Mesothelial cell of epicardium (in vitro differentiated cells): ENCODE measurements at regions not wholly inside any gene's neighbourhood (a gene's known extent, or its start where the extent isn't known, plus 50 kb on each side); places are given as distances from the start of the nearest gene placed in this dataset.

Experiments
- DNase-seq, 2 experiments: peaks; one replicate each; pipeline ENCODE4 v3.0.0; 2021; ENCODE audit warnings: low spot score in 2 of 2; ENCODE audit not compliant: unreplicated experiment in 2 of 2
- H3K27ac Mint-ChIP-seq: 2 replicates; pipeline ENCODE4 v1.8.0; 2021; ENCODE audit warnings: mixed read lengths
- H3K27me3 Mint-ChIP-seq: 2 replicates; pipeline ENCODE4 v1.8.0; 2021; ENCODE audit warnings: low read depth, mixed read lengths
- H3K36me3 Mint-ChIP-seq: 2 replicates; pipeline ENCODE4 v1.8.0; 2021; ENCODE audit warnings: mixed read lengths
- H3K4me1 Mint-ChIP-seq: 2 replicates; pipeline ENCODE4 v1.8.0; 2021; ENCODE audit warnings: mixed read lengths
- H3K4me3 Mint-ChIP-seq: 2 replicates; pipeline ENCODE4 v1.8.0; 2021; ENCODE audit warnings: mild to moderate bottlenecking, moderate library complexity, mixed read lengths
- H3K9me3 Mint-ChIP-seq: 2 replicates; pipeline ENCODE4 v1.8.0; 2021; ENCODE audit warnings: mixed read lengths
- CTCF ChIP-seq: fragments of 200-600 bp; sonication (generic); IDR thresholded peaks from one replicate; pipeline ENCODE4 v1.5.0; 2021; ENCODE audit warnings: antibody characterized with exemption; ENCODE audit not compliant: unreplicated experiment

- H3K27ac Mint-ChIP-seq, result no peak overlapping the region
- H3K4me1 Mint-ChIP-seq, result no peaks in the 10 kb centered on the region
- no peak for DNase-seq
- H3K9me3 Mint-ChIP-seq, result peaks cover 29% of the 10 kb centered on the region
- TF ChIP-seq CTCF, result no peak
- no peak overlapping the region for H3K4me3 Mint-ChIP-seq
- H3K36me3 Mint-ChIP-seq, result no peaks in the 10 kb centered on the region
- no peaks in the 10 kb centered on the region for H3K27me3 Mint-ChIP-seq
Measured at GRCh38 chr3:80141557-80141956, 373.8 kb upstream of the ROBO1 start.

DNA sequence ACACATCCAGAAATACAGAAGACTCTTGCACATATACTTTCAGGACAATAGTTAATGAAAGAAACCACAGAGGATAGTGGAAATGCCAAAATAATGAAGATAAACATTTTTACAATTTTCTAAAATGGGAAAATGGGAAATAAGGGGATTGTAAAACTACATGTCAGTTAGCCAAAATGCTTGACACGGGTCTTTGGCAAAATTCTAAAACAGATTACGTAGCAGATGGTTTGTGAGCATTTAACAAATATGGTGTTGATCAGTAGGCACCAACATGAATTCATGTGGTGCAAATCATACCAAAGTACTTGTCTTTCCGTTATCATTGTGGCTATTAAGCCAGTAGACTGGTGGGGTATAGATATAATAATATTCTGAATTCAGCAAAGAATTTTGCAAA is 348.5 kb upstream of the ROBO1 start:
- Mint-ChIP-seq H3K27ac (no peak overlapping the region), H3K36me3 (no peaks in the 10 kb centered on the region), H3K27me3 (no peaks in the 10 kb centered on the region), H3K4me3 (no peak overlapping the region), H3K9me3 (no peaks in the 10 kb centered on the region), H3K4me1 (no peaks in the 10 kb centered on the region)
- DNase-seq, result no peak
- no peak for TF ChIP-seq CTCF

GRCh38 chr3:80114694-80115093 is 346.9 kb upstream of the ROBO1 start:
- TF ChIP-seq CTCF, result no peak
- Mint-ChIP-seq H3K9me3 (no peaks in the 10 kb centered on the region), H3K27me3 (no peaks in the 10 kb centered on the region), H3K36me3 (no peaks in the 10 kb centered on the region), H3K4me1 (no peaks in the 10 kb centered on the region), H3K4me3 (no peak overlapping the region), H3K27ac (no peak overlapping the region)
- DNase-seq, result no peak

- Mint-ChIP-seq H3K27me3 (no peaks in the 10 kb centered on the region), H3K9me3 (no peaks in the 10 kb centered on the region)
Measured at GRCh38 chr3:80113331-80113730, 345.5 kb upstream of the ROBO1 start.

DNA sequence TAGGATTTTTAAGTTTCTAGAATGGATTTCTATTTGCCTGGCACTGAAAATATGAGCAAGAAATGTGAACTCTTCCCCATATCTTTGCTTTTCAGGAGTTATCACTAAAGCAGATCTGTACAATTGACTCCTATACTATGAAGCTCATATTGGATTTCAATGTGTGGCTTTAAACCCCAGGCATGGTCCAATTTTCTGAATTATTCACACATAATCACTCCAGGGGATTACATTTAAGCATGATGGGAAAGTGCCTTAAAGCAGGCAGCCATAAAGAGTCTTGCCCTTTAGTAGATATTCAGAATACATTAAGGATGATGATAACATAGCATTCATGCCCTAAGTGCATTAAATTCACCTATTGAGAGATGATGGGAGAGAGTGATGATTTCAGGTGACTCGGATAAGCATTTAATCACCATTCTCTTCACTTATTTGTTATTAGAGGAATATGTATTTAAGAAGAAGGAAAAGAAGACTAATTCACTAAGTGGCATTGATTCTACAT is 331.8 kb upstream of the ROBO1 start:
- TF ChIP-seq CTCF, result no peak
- Mint-ChIP-seq H3K4me3 (no peak overlapping the region), H3K4me1 (no peaks in the 10 kb centered on the region), H3K9me3 (no peaks in the 10 kb centered on the region), H3K27ac (no peak overlapping the region), H3K27me3 (no peaks in the 10 kb centered on the region), H3K36me3 (no peaks in the 10 kb centered on the region)
- no peak for DNase-seq

More at GRCh38 chr3:80113331-80113730, 345.5 kb upstream of the ROBO1 start:
- Mint-ChIP-seq H3K27ac (no peak overlapping the region), H3K4me3 (no peak overlapping the region), H3K4me1 (no peaks in the 10 kb centered on the region), H3K36me3 (no peaks in the 10 kb centered on the region)
- no peak for DNase-seq
- no peak for TF ChIP-seq CTCF

DNA sequence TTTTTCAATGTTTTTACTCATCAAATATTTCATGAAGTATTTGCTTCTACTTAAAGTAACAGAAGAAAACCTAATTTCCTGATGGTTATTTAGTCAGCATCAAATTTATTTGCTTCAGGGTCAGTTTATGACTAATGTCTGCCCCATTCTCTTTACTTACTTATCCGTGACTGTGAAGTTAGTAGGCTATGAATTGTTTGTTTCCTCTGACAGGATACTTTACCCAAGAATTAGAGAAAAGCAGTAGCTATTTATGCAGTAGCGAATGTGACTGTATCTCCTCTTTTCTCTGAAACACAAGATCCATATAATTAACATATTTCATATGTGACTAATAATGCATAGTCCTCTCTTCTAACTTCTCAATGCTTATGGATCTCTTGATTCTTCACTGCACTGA is 329.9 kb upstream of the ROBO1 start:
- TF ChIP-seq CTCF, result no peak
- Mint-ChIP-seq H3K9me3 (no peaks in the 10 kb centered on the region), H3K4me1 (peaks cover 5% of the 10 kb centered on the region), H3K27me3 (no peaks in the 10 kb centered on the region), H3K27ac (no peak overlapping the region), H3K36me3 (no peaks in the 10 kb centered on the region), H3K4me3 (no peak overlapping the region)
- no peak for DNase-seq
